HepG2 (cell line): ENCODE measurements at regions not wholly inside any gene's neighbourhood (a gene's known extent, or its start where the extent isn't known, plus 50 kb on each side); places are given as distances from the start of the nearest gene placed in this dataset.

Experiments
- ATAC-seq: fragments of 200-7000 bp; cut with Tn5 transposase; 3 replicates; pipeline ENCODE4 v1.9.1; 2020; ENCODE audit warnings: mild to moderate bottlenecking, moderate library complexity
- BruUV-seq: library from RNA; stranded (reverse); fragments of 400-500 nt; replicated peaks from 2 replicates; lab custom pipeline; 2021; lab: Mats Ljungman, UMichigan
- CTCF ChIA-PET: fragments of 300-600 bp; formaldehyde crosslinking; extraction: SDS; loops from one replicate; lab custom pipeline; 2021; ENCODE audit warnings: low total read pairs, inconsistent platforms, low intra/inter-chr PET ratio; lab: Yijun Ruan, JAX
- POLR2A ChIA-PET: fragments of 350-600 bp; sonication (Branson Sonifier 250); formaldehyde crosslinking; loops from one replicate; lab custom pipeline; 2020; ENCODE audit warnings: antibody characterized with exemption, inconsistent platforms; lab: Yijun Ruan, JAX
- DNase-seq: peaks from one replicate; pipeline ENCODE4 v3.0.0-alpha.2; 2015; ENCODE audit warnings: low spot score
- FAIRE-seq: peaks from 3 replicates; lab custom pipeline; 2011; peaks lifted over from hg19 to GRCh38; lab: Jason Lieb, UNC
- H2AFZ ChIP-seq: one replicate; pipeline ENCODE4 v1.6.1; 2011; ENCODE audit warnings: low read length, inconsistent platforms
- H3K27ac ChIP-seq: fragments of 300-600 bp; 3 replicates; pipeline ENCODE4 v1.8.0; 2011; ENCODE audit warnings: mixed run types, mild to moderate bottlenecking, mixed read lengths, low read length, inconsistent platforms; ENCODE audit not compliant: insufficient read depth; ENCODE audit errors: extremely low read length
- H3K27me3 ChIP-seq, 2 experiments: fragments of 200-600 bp in 1 of 2; 2 replicates in 1 of 2; 3 replicates in 1 of 2; pipeline versions ENCODE4 v1.6.0 to v1.8.0; 2011; ENCODE audit warnings: low read length in 2 of 2, mild to moderate bottlenecking in 2 of 2, moderate library complexity in 2 of 2, inconsistent platforms in 1 of 2; ENCODE audit not compliant: insufficient read depth in 2 of 2, control insufficient read depth in 1 of 2
- H3K36me3 ChIP-seq, 2 experiments: fragments of 200-600 bp in 1 of 2; replicated peaks in 1 of 2; 2 replicates in 1 of 2; 3 replicates in 1 of 2; pipeline versions ENCODE4 v1.5.1 to v1.8.0; 2011; ENCODE audit warnings: low read length in 2 of 2, inconsistent platforms in 1 of 2; ENCODE audit not compliant: insufficient read depth in 2 of 2, control insufficient read depth in 1 of 2
- H3K4me1 ChIP-seq: 2 replicates; pipeline ENCODE4 v1.5.1; 2012; ENCODE audit warnings: low read length, inconsistent platforms; ENCODE audit not compliant: insufficient read depth
- H3K4me2 ChIP-seq: 2 replicates; pipeline ENCODE4 v1.6.0; 2011; ENCODE audit warnings: low read depth, low read length, inconsistent platforms
- H3K4me3 ChIP-seq, 3 experiments: fragments of 200-600 bp in 1 of 3; sonication (generic), shearing (Covaris generic) in 1 of 3; replicated peaks in 1 of 3; 2 replicates each; pipeline ENCODE4 v1.5.1; 2011 to 2016; ENCODE audit warnings: low read length in 3 of 3, inconsistent platforms in 2 of 3, low read depth in 2 of 3, mild to moderate bottlenecking in 2 of 3, control low read depth in 1 of 3, mixed read lengths in 1 of 3; ENCODE audit not compliant: insufficient read depth in 1 of 3
- H3K79me2 ChIP-seq: one replicate; pipeline ENCODE4 v1.6.1; 2011; ENCODE audit warnings: low read length, inconsistent platforms; ENCODE audit not compliant: insufficient read depth
- H3K9ac ChIP-seq: 2 replicates; pipeline ENCODE4 v1.6.0; 2011; ENCODE audit warnings: mild to moderate bottlenecking, low read depth, low read length, inconsistent platforms; ENCODE audit not compliant: insufficient read depth
- H3K9me3 ChIP-seq: 2 replicates; pipeline ENCODE4 v1.5.1; 2012; ENCODE audit warnings: mild to moderate bottlenecking, low read length
- H4K20me1 ChIP-seq: 2 replicates; pipeline ENCODE4 v1.6.0; 2011; ENCODE audit warnings: inconsistent platforms, mild to moderate bottlenecking, low read length, moderate library complexity; ENCODE audit not compliant: insufficient read depth
- NR3C1 ChIP-seq: sonication (generic); formaldehyde crosslinking; IDR thresholded peaks from 2 replicates; pipeline ENCODE4 v1.4.0; 2020; ENCODE audit warnings: missing genetic modification reagents
- SMC3 ChIP-seq: IDR thresholded peaks from 2 replicates; pipeline ENCODE4 v1.6.1; 2011; ENCODE audit warnings: low read length, improper control_type of control experiment
- STAG1 ChIP-seq: sonication (generic); formaldehyde crosslinking; IDR thresholded peaks from 2 replicates; pipeline ENCODE4 v1.4.0; 2020; ENCODE audit warnings: missing genetic modification reagents
- ZNF343 ChIP-seq: sonication (generic); formaldehyde crosslinking; IDR thresholded peaks from 2 replicates; pipeline ENCODE4 v1.4.0; 2020; ENCODE audit warnings: mild to moderate bottlenecking, missing genetic modification reagents
- ZNF709 ChIP-seq: sonication (generic); formaldehyde crosslinking; IDR thresholded peaks from 2 replicates; pipeline ENCODE4 v1.5.0; 2020; ENCODE audit warnings: mild to moderate bottlenecking, missing genetic modification reagents
- WGBS: methylation state at CpG from one replicate; pipeline ENCODE4 v1.1.6; 2017; ENCODE audit warnings: low lambda C conversion rate; 5-methylcytosine and 5-hydroxymethylcytosine counted together
- in situ Hi-C: cut with HindIII; loops from 2 replicates; pipeline ENCODE4 v1.10.0; 2017; ENCODE audit warnings: low pct_unique_long_range_greater_than_20kb; ENCODE audit not compliant: extremely low pct_ligation_motif_present
- intact Hi-C: fragments of 100-400 bp; cut with micrococcal nuclease; formaldehyde crosslinking; loops from one replicate; pipeline ENCODE4 v1.10.0; 2022; ENCODE audit not compliant: unreplicated experiment
- TF ChIP-seq, protein P1 (sequence below): sonication (generic); formaldehyde crosslinking; IDR thresholded peaks from 2 replicates; pipeline ENCODE4 v1.5.0; 2020; ENCODE audit warnings: missing genetic modification reagents, mild to moderate bottlenecking, borderline replicate concordance
- TF ChIP-seq, protein P2 (sequence below): conservative IDR thresholded peaks from 2 replicates; pipeline ENCODE4 v1.6.1; 2018; ENCODE audit warnings: missing genetic modification reagents

DNA sequence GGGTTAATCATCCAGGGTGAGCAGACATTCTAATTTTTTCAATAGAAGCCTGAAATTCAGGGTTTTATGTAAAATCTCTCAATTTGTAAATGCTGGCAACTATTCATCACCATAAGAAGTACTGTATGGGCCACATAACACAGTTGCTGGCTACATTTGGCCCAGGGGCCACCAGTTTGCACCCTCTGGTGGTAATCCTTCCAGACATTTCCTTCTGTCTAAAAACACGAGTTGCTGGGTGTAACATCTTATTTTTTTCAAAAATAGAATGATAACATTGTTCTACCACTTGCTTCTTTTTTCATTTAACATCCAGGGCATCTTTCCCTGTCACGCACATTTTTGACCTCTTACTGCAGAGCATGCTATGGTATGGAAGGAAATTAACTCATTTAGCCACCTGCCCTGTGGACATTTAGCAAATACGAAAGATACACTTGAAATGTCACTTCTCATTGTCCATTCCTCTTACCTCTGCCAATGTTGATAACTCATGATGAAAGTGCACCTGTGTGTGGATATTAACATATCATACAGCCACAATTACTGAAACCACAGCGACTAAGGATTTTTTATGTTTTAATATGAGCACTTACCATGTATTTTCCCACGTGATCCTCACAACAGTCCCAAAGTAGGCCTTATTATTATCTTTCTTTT, 117.5 kb upstream of the ARHGEF3 start:
- intact Hi-C loops (no loop called here), in situ Hi-C loops (no loop called here)
- ATAC-seq (no peak), FAIRE-seq (no peak), DNase-seq (no peak)
- WGBS: 88% methylated on average over 5 of the region's 5 CpGs
- TSS peak; percentile 42 for BruUV-seq
- H2AFZ ChIP-seq: no peak overlapping the region
- TF ChIP-seq STAG1 (peak; percentile 38), NR3C1 (CRISPR knock-in tag) (no peak), SMC3 (peak; percentile 16; the same call in 1 of the 2 replicates), ZNF343 (CRISPR knock-in tag) (no peak), ZNF709 (CRISPR knock-in tag) (no peak)
- TF ChIP-seq, protein P1, sequence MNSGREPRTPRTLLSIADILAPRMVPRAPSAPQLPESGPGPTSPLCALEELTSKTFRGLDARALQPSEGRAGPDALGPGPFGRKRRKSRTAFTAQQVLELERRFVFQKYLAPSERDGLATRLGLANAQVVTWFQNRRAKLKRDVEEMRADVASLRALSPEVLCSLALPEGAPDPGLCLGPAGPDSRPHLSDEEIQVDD (CRISPR knock-in tag): no peak
- TF ChIP-seq, protein P2, sequence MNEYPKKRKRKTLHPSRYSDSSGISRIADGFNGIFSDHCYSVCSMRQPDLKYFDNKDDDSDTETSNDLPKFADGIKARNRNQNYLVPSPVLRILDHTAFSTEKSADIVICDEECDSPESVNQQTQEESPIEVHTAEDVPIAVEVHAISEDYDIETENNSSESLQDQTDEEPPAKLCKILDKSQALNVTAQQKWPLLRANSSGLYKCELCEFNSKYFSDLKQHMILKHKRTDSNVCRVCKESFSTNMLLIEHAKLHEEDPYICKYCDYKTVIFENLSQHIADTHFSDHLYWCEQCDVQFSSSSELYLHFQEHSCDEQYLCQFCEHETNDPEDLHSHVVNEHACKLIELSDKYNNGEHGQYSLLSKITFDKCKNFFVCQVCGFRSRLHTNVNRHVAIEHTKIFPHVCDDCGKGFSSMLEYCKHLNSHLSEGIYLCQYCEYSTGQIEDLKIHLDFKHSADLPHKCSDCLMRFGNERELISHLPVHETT (CRISPR knock-in tag): no peak
- H3K9me3 ChIP-seq: no peaks in the 10 kb centered on the region
- CTCF ChIA-PET: interaction anchor here (1.4 kb wide), 1 partner anchor 217 kb away, joined by 4 read pairs; no protein-coding TSS in a partner anchor
- H3K9ac ChIP-seq: no peak overlapping the region
- no peak overlapping the region for H3K4me2 ChIP-seq
- H3K36me3 ChIP-seq: no peaks in the 10 kb centered on the region
- POLR2A ChIA-PET: no interaction called here
- H3K4me3 ChIP-seq: no peak overlapping the region
- no peaks in the 10 kb centered on the region for H3K27me3 ChIP-seq
- no peaks in the 10 kb centered on the region for H3K4me1 ChIP-seq
- no peaks in the 10 kb centered on the region for H3K79me2 ChIP-seq
- no peak overlapping the region for H3K27ac ChIP-seq
- no peaks in the 10 kb centered on the region for H4K20me1 ChIP-seq
